ENCODE measurements at regions not wholly inside any gene's neighbourhood (a gene's known extent, or its start where the extent isn't known, plus 50 kb on each side); places are given as distances from the start of the nearest gene placed in this dataset.
A peak's percentile ranks its signal among the peaks of the same experiment; 100 is the strongest.

DNA sequence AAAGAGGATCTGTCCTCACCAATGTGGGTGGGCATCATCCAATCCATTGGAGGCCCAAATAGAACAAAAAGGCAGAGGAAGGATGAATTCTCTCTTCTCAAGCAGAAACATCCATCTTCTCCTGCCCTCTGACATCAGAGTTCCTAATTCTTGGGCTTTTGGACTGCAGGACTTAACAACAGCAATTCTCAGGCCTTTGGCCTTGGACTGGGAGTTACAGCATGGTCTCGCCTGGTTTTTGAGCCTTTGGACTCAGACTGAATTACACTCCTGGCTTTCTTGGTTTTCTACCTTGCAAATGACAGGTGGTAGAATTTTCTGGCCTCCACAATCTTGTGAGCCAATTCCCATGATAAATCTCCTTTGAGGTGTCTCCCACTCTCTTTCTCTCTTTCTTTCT, 60.5 kb upstream of the CD180 start:
- H3K36me3 ChIP-seq, result no peaks in the 10 kb centered on the region
- TF ChIP-seq POLR2A (IDR thresholded peaks at IDR 0.05), result no peak
- TF ChIP-seq, protein P1, sequence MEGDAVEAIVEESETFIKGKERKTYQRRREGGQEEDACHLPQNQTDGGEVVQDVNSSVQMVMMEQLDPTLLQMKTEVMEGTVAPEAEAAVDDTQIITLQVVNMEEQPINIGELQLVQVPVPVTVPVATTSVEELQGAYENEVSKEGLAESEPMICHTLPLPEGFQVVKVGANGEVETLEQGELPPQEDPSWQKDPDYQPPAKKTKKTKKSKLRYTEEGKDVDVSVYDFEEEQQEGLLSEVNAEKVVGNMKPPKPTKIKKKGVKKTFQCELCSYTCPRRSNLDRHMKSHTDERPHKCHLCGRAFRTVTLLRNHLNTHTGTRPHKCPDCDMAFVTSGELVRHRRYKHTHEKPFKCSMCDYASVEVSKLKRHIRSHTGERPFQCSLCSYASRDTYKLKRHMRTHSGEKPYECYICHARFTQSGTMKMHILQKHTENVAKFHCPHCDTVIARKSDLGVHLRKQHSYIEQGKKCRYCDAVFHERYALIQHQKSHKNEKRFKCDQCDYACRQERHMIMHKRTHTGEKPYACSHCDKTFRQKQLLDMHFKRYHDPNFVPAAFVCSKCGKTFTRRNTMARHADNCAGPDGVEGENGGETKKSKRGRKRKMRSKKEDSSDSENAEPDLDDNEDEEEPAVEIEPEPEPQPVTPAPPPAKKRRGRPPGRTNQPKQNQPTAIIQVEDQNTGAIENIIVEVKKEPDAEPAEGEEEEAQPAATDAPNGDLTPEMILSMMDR (IDR thresholded peaks at IDR 0.05), result no peak
- peak overlapping the region; percentile 60 to 74 for H3K27ac ChIP-seq
- DNase-seq, result no peak
- no peaks in the 10 kb centered on the region for H3K4me1 ChIP-seq
- intact Hi-C loops (cut with DNase I; ENCODE audit: low total_unique reads), result no loop called here
- H3K4me3 ChIP-seq, result no peak overlapping the region
- H3K9me3 ChIP-seq, result no peaks in the 10 kb centered on the region
- no peaks in the 10 kb centered on the region for H3K27me3 ChIP-seq

DNA sequence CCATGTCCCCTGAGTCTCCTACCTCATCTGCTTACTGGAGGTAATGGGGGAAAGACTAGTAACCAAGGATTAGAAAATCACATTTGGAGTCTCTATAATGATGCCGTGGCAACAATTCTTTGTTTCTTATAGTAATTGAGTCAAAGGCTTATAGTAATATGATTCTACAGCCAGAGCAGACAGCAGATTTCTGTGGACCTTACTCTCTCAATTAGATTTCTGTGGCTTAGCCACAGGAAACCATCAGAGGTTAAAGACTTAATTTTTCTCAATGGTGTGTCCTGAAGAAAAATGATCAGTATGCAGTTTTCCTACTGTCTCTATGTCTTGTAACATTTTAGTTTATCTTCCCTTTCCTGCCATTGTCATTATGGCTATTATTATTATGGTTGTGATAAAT, 59.3 kb upstream of the CD180 start:
- TF ChIP-seq POLR2A (IDR thresholded peaks at IDR 0.05), result no peak
- TF ChIP-seq, protein P1 (IDR thresholded peaks at IDR 0.05), result no peak
- H3K4me1 ChIP-seq, result no peaks in the 10 kb centered on the region
- H3K27me3 ChIP-seq, result no peaks in the 10 kb centered on the region
- intact Hi-C loops (cut with DNase I; ENCODE audit: low total_unique reads), result no loop called here
- H3K9me3 ChIP-seq, result no peaks in the 10 kb centered on the region
- no peak overlapping the region for H3K4me3 ChIP-seq
- no peaks in the 10 kb centered on the region for H3K36me3 ChIP-seq
- no peak for DNase-seq
- H3K27ac ChIP-seq, result peak overlapping the region; percentile 60 to 74

DNA sequence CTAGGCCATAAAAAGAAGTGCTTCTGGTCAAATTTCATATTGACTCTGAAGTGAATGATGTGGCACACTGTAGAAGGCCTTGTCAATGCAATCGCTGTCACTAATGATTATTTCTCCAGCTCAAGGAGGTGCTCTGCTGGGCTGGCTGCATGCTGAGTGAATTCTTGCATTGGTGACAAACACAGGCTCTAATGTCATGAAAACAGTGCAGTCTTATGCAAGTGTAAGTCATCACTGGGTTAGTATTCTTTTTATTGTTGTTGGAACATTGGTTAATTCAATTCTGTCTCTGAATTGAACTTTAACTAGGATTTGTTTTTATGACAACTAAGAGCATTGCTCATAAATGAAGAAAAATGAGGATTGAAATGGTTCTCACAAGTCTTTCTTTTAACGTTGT, 57.3 kb upstream of the CD180 start:
- no peak overlapping the region for H3K4me3 ChIP-seq
- H3K27me3 ChIP-seq, result no peaks in the 10 kb centered on the region
- H3K27ac ChIP-seq, result no peak overlapping the region
- DNase-seq, result no peak
- no peaks in the 10 kb centered on the region for H3K36me3 ChIP-seq
- peaks cover under 1 to 3% of the 10 kb centered on the region in 2 donors for H3K4me1 ChIP-seq
- no peaks in the 10 kb centered on the region for H3K9me3 ChIP-seq
- intact Hi-C loops (cut with DNase I; ENCODE audit: low total_unique reads), result no loop called here
- TF ChIP-seq POLR2A (IDR thresholded peaks at IDR 0.05), result no peak
- TF ChIP-seq, protein P1 (IDR thresholded peaks at IDR 0.05), result no peak

DNA sequence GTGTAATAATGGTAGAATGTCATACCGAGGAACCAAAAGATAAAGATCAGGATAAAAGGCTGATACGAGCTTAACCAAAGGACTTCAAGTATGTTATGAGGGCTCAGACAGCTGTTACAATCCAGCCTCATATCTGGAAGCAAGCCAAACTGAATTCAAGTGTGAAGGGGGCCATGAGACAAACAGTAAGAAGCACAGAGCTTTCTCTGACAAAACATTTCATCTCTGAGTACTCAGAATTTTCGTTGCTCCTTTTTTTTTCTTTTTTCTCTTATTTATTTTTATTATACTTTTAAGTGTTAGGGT, 52.9 kb upstream of the CD180 start:
- peak overlapping the region; percentile 64 to 81 for H3K27ac ChIP-seq
- no peaks in the 10 kb centered on the region for H3K27me3 ChIP-seq
- H3K4me3 ChIP-seq, result no peak overlapping the region
- DNase-seq, result no peak
- H3K4me1 ChIP-seq, result peaks cover 4 to 6% of the 10 kb centered on the region in 2 donors
- H3K36me3 ChIP-seq, result no peaks in the 10 kb centered on the region
- no peaks in the 10 kb centered on the region for H3K9me3 ChIP-seq
- TF ChIP-seq, protein P1 (IDR thresholded peaks at IDR 0.05), result no peak
- TF ChIP-seq POLR2A (IDR thresholded peaks at IDR 0.05), result no peak
- intact Hi-C loops (cut with DNase I; ENCODE audit: low total_unique reads), result no loop called here

DNA sequence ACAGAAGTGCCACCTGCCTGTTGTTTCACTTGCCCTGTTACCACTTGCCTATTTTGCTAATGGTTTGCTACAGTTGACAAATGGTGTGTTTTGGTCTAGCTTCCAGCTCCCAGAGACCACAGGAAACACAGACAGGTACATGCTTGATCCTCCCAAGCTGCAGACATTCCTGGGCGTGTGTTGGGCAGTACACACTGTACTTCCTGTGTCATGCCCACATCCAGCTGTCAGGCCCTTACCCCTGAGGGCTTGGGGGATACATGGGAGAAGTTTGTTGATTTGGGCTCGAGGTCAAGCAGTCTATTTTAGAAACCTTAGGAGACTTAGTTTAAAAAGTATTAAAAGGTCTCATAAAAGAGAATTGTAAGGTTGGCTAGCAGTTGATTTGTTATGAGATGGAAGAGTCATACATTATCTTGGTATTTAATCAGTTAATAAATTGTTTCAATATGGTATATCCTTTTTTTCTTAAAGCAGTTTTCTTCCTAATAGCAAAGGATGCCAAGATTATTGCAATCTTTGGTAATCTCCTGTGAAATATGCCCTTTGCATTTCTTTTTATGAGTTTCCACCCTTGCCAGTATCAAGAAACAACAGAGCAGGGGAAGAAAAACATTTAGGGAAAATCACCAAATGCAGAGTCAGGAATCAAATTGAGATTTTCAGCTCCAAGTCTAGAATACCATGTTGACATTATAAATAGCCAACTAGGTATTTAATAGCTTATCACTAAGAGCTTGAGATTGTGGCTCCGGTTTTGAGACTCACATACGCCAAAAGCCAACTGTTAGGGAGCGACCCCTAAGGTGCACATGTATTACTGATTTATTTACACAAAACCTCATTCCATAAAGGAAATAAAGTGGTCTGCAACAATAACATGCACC, 52.3 kb upstream of the CD180 start:
- Histone ChIP-seq H3K36me3 (no peaks in the 10 kb centered on the region), H3K4me3 (no peak overlapping the region), H3K27me3 (no peaks in the 10 kb centered on the region), H3K27ac (peak overlapping the region; percentile 64 to 81), H3K4me1 (peaks cover 4 to 6% of the 10 kb centered on the region in 2 donors), H3K9me3 (no peaks in the 10 kb centered on the region)
- TF ChIP-seq, protein P1 (IDR thresholded peaks at IDR 0.05), result no peak
- no peak for TF ChIP-seq POLR2A (IDR thresholded peaks at IDR 0.05)
- DNase-seq, result no peak
- intact Hi-C loops (cut with DNase I; ENCODE audit: low total_unique reads), result no loop called here

Data from uterus (tissue), 3 donors.